Mucosa of descending colon (tissue), 3 donors: ENCODE measurements at regions not wholly inside any gene's neighbourhood (a gene's known extent, or its start where the extent isn't known, plus 50 kb on each side); places are given as distances from the start of the nearest gene placed in this dataset.

ENCODE experiments used
- ATAC-seq: fragments of 200-7000 bp; cut with Tn5 transposase; one replicate; pipeline ENCODE4 v1.9.1; 2020; ENCODE audit warnings: mild to moderate bottlenecking, moderate library complexity
- DNase-seq, 3 donors: peaks; one replicate each; pipeline ENCODE4 v3.0.0-alpha.2; 2020
- H3K36me3 ChIP-seq: fragments of 200-600 bp; one replicate; pipeline ENCODE4 v1.8.0; 2021; ENCODE audit warnings: low read depth, mild to moderate bottlenecking
- H3K4me1 ChIP-seq: fragments of 200-600 bp; one replicate; pipeline ENCODE4 v1.8.0; 2021; ENCODE audit warnings: low read depth, mild to moderate bottlenecking
- H3K4me3 ChIP-seq: fragments of 200-600 bp; one replicate; pipeline ENCODE4 v1.8.0; 2021; ENCODE audit warnings: mild to moderate bottlenecking
- H3K9me3 ChIP-seq: fragments of 200-600 bp; one replicate; pipeline ENCODE4 v1.8.0; 2021; ENCODE audit warnings: mild to moderate bottlenecking
- intact Hi-C, 2 donors: fragments of 100-400 bp; cut with DNase I in 1 of 2; cut with micrococcal nuclease in 1 of 2; formaldehyde crosslinking; loops; one replicate each; pipeline versions ENCODE4 v1.11.0 to v1.11.1; 2022; cut with DNase I, micrococcal nuclease
- TF ChIP-seq, protein P1 (sequence below): fragments of 200-600 bp; IDR thresholded peaks from one replicate; pipeline ENCODE4 v1.8.0; 2022; ENCODE audit warnings: antibody characterized with exemption, mild to moderate bottlenecking
- donor health status: DM: no; HTN: no; CAD: no; lungs with moderate emphysema.
- donor health status: DM: no; HTN: no; CAD: no.
- donor health status: DM: no; HTN: yes; CAD: no.

- Histone ChIP-seq H3K9me3 (no peaks in the 10 kb centered on the region), H3K4me3 (no peak overlapping the region), H3K4me1 (no peaks in the 10 kb centered on the region), H3K36me3 (no peaks in the 10 kb centered on the region)
- intact Hi-C loops = no loop called here
- ATAC-seq (no peak), DNase-seq (peak in 1 of 3 donors; percentile 40)
- TF ChIP-seq, protein P1, sequence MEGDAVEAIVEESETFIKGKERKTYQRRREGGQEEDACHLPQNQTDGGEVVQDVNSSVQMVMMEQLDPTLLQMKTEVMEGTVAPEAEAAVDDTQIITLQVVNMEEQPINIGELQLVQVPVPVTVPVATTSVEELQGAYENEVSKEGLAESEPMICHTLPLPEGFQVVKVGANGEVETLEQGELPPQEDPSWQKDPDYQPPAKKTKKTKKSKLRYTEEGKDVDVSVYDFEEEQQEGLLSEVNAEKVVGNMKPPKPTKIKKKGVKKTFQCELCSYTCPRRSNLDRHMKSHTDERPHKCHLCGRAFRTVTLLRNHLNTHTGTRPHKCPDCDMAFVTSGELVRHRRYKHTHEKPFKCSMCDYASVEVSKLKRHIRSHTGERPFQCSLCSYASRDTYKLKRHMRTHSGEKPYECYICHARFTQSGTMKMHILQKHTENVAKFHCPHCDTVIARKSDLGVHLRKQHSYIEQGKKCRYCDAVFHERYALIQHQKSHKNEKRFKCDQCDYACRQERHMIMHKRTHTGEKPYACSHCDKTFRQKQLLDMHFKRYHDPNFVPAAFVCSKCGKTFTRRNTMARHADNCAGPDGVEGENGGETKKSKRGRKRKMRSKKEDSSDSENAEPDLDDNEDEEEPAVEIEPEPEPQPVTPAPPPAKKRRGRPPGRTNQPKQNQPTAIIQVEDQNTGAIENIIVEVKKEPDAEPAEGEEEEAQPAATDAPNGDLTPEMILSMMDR = no peak
Observed at GRCh38 chr9:135255033-135255840, 167.8 kb downstream of the OLFM1 start.

- intact Hi-C loops = no loop called here
- TF ChIP-seq, protein P1 = no peak
- Histone ChIP-seq H3K4me3 (no peak overlapping the region), H3K36me3 (no peaks in the 10 kb centered on the region), H3K4me1 (no peaks in the 10 kb centered on the region), H3K9me3 (no peaks in the 10 kb centered on the region)
- DNase-seq (peak in 1 of 3 donors; percentile 38), ATAC-seq (no peak)
Observed at GRCh38 chr9:135255841-135256580, 168.5 kb downstream of the OLFM1 start.

DNA sequence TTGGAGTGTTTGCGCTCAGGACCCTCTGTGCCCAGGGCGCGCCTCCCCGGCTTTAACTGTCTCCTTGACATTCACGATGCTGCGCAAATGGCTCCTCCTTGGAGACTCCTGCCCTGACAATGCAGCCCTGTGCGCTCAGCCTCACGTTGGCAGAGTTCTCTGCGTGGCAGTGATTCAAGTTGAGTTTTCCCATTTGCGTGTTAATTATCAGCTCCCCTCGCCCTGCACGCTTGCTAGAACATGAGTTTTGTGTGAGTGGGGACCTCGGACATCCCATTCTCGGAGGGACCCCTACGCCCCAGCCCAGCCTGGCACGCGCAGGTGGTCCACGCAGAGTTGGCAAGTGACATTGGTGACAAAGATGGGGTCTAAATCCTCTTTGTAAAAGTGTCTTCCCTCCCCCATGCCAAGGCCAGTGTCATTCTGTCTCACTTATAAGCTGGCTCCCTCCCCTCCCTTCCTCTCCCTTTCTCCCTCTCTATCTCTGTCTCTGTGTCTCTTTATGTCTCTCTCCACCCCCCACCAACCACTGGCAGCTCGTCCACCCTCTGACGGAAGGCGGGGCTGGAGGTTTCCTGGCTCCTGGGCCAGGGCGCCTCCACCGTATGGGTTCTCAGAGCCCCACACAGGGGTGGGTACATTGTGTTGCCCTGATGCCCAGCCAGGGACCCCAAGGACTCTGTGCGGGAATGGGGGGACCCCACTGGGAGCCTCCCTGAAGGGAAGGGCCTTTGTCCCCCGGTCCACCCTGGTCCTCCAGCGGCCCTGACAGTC lies 169.3 kb downstream of the OLFM1 start:
- no peaks in the 10 kb centered on the region for H3K9me3 ChIP-seq
- H3K36me3 ChIP-seq = no peaks in the 10 kb centered on the region
- DNase-seq (peak in 1 of 3 donors; percentile 37), ATAC-seq (no peak)
- TF ChIP-seq, protein P1 = no peak
- no peaks in the 10 kb centered on the region for H3K4me1 ChIP-seq
- H3K4me3 ChIP-seq = no peak overlapping the region
- intact Hi-C loops = no loop called here

- ATAC-seq (no peak), DNase-seq (peak in 1 of 3 donors; percentile 36)
- intact Hi-C loops = no loop called here
- no peaks in the 10 kb centered on the region for H3K9me3 ChIP-seq
- TF ChIP-seq, protein P1 = no peak
- no peaks in the 10 kb centered on the region for H3K36me3 ChIP-seq
- no peaks in the 10 kb centered on the region for H3K4me1 ChIP-seq
- no peak overlapping the region for H3K4me3 ChIP-seq
Observed at GRCh38 chr9:135258461-135258860, 171.0 kb downstream of the OLFM1 start.

DNA sequence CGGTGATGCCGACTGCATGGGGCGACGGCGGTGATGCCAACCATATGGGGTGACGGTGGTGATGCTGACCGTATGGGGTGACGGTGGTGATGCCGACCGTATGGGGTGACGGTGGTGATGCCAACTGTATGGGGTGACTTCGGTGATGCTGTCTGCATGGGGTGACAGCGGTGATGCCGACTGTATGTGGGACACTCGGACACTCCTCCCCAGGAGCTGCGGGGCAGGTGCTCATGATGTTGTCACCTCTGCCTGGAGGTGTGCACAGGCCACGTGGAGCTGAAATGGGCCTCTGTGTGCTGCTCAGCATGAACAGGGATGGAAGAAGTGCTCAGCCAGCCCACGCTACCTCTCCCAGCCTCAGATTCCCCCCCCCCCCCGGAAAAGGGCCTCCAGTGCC lies 171.8 kb downstream of the OLFM1 start:
- Histone ChIP-seq H3K4me1 (no peaks in the 10 kb centered on the region), H3K36me3 (no peaks in the 10 kb centered on the region), H3K9me3 (no peaks in the 10 kb centered on the region), H3K4me3 (no peak overlapping the region)
- ATAC-seq (no peak), DNase-seq (no peak)
- TF ChIP-seq, protein P1 = no peak
- intact Hi-C loops = no loop called here
